Panc1 (cell line): ENCODE measurements at regions not wholly inside any gene's neighbourhood (a gene's known extent, or its start where the extent isn't known, plus 50 kb on each side); places are given as distances from the start of the nearest gene placed in this dataset.

Source experiments
- ATAC-seq: fragments of 200-7000 bp; cut with Tn5 transposase; 2 replicates; pipeline ENCODE4 v1.9.1; 2020; ENCODE audit warnings: mild to moderate bottlenecking, moderate library complexity
- BruUV-seq: library from RNA; stranded (reverse); fragments of 400-500 nt; replicated peaks from 2 replicates; lab custom pipeline; 2021; lab: Mats Ljungman, UMichigan
- CTCF ChIA-PET: fragments of 300-600 bp; sonication (Branson Sonifier 250); formaldehyde crosslinking; loops from one replicate; lab custom pipeline; 2022; ENCODE audit warnings: antibody characterized with exemption; lab: Charles Lee
- POLR2A ChIA-PET: fragments of 300-600 bp; sonication (Branson Sonifier 250); formaldehyde crosslinking; loops from one replicate; lab custom pipeline; 2022; ENCODE audit warnings: antibody characterized with exemption; lab: Charles Lee
- DNase-seq: peaks from one replicate; pipeline ENCODE4 v3.0.0-alpha.2; 2010; ENCODE audit warnings: low read depth, low spot score
- H3K27ac ChIP-seq: 2 replicates; pipeline ENCODE4 v1.5.1; 2011; ENCODE audit warnings: mild to moderate bottlenecking, low read length, inconsistent platforms
- H3K27me3 ChIP-seq: fragments of 200-500 bp; sonication (Bioruptor generic); 2 replicates; pipeline ENCODE4 v1.6.0; 2014; ENCODE audit warnings: low read length, inconsistent platforms; ENCODE audit not compliant: control insufficient read depth, insufficient read depth
- H3K36me3 ChIP-seq: fragments of 200-500 bp; sonication (Bioruptor generic); 2 replicates; pipeline ENCODE4 v1.5.1; 2014; ENCODE audit warnings: inconsistent platforms, mild to moderate bottlenecking, low read length, moderate library complexity; ENCODE audit not compliant: control insufficient read depth, insufficient read depth
- H3K4me1 ChIP-seq: 2 replicates; pipeline ENCODE4 v1.5.1; 2011; ENCODE audit warnings: inconsistent platforms, mild to moderate bottlenecking, low read length, moderate library complexity; ENCODE audit not compliant: control insufficient read depth, insufficient read depth
- H3K4me3 ChIP-seq, 2 experiments: 2 replicates each; pipeline ENCODE4 v1.5.1; 2011 to 2012; ENCODE audit warnings: low read depth in 2 of 2, low read length in 2 of 2, mild to moderate bottlenecking in 2 of 2, inconsistent platforms in 1 of 2, moderate library complexity in 1 of 2
- H3K9me3 ChIP-seq: fragments of 200-500 bp; sonication (Bioruptor generic); 2 replicates; pipeline ENCODE4 v1.5.1; 2014; ENCODE audit warnings: low read depth, mild to moderate bottlenecking, inconsistent platforms, low read length, moderate library complexity; ENCODE audit not compliant: control insufficient read depth, insufficient read depth
- CTCF ChIP-seq: fragments of 450-650 bp; IDR thresholded peaks from 2 replicates; pipeline ENCODE4 v1.5.1; 2017; ENCODE audit warnings: mild to moderate bottlenecking
- POLR2AphosphoS5 ChIP-seq: IDR thresholded peaks from 2 replicates; pipeline ENCODE4 v1.6.1; 2012; ENCODE audit warnings: mild to moderate bottlenecking, low read depth, low read length, moderate library complexity
- REST ChIP-seq, 2 experiments: IDR thresholded peaks; 2 replicates each; pipeline ENCODE4 v1.6.1; 2011 to 2012; ENCODE audit warnings: low read depth in 2 of 2, control low read depth in 1 of 2, low read length in 1 of 2, mild to moderate bottlenecking in 1 of 2, moderate library complexity in 1 of 2; ENCODE audit not compliant: insufficient read depth in 1 of 2
- SIN3A ChIP-seq: IDR thresholded peaks from 2 replicates; pipeline ENCODE4 v1.6.1; 2012; ENCODE audit warnings: low read depth, mild to moderate bottlenecking, low read length, moderate library complexity, borderline replicate concordance; ENCODE audit not compliant: insufficient read depth
- TCF7L2 ChIP-seq: IDR thresholded peaks from 2 replicates; pipeline ENCODE4 v1.6.1; 2011; ENCODE audit warnings: mild to moderate bottlenecking, low read depth, low read length, inconsistent platforms
- in situ Hi-C: cut with HindIII; loops from 2 replicates; pipeline ENCODE4 v1.10.0; 2016; ENCODE audit warnings: low sequenced_read_pairs, low pct_unique_long_range_greater_than_20kb
- intact Hi-C: fragments of 100-400 bp; cut with micrococcal nuclease; formaldehyde crosslinking; loops from one replicate; pipeline ENCODE4 v1.10.0; 2022; ENCODE audit not compliant: unreplicated experiment

- intact Hi-C loops (no loop called here), in situ Hi-C loops (no loop called here)
- Histone ChIP-seq H3K4me1 (no peaks in the 10 kb centered on the region), H3K9me3 (no peaks in the 10 kb centered on the region), H3K36me3 (no peaks in the 10 kb centered on the region), H3K4me3 (no peak overlapping the region), H3K27ac (no peak overlapping the region), H3K27me3 (0 out of 2 replicates have a peak, but pooled peaks cover 3% of the 10 kb centered on the region)
- ChIA-PET CTCF (no interaction called here), POLR2A (no interaction called here)
- ATAC-seq (no peak), DNase-seq (no peak)
- BruUV-seq: no TSS peak
- no peak for TF ChIP-seq SIN3A
- no peak for TF ChIP-seq POLR2AphosphoS5
- TF ChIP-seq CTCF: no peak
- no peak for TF ChIP-seq REST (IDR thresholded peaks at IDR 0.05; ENCODE audit: insufficient read depth in 1 of 2, low read depth in 2 of 2, low read length in 1 of 2)
- no peak for TF ChIP-seq TCF7L2
Observed at GRCh38 chr5:72569408-72569944, 62.3 kb upstream of the ZNF366 start.

GRCh38 chr5:72566746-72567145 lies 59.5 kb upstream of the ZNF366 start:
- intact Hi-C loops: no loop called here
- POLR2A ChIA-PET: no interaction called here

More at GRCh38 chr5:72566746-72567145, 59.5 kb upstream of the ZNF366 start:
- TF ChIP-seq TCF7L2 (no peak), POLR2AphosphoS5 (no peak), REST (IDR thresholded peaks at IDR 0.05; ENCODE audit: insufficient read depth in 1 of 2, low read depth in 2 of 2, low read length in 1 of 2) (no peak), SIN3A (no peak), CTCF (no peak)
- Histone ChIP-seq H3K27ac (no peak overlapping the region), H3K9me3 (no peaks in the 10 kb centered on the region), H3K27me3 (0 out of 2 replicates have a peak, but pooled peaks cover 3% of the 10 kb centered on the region), H3K4me3 (no peak overlapping the region), H3K36me3 (no peaks in the 10 kb centered on the region), H3K4me1 (no peaks in the 10 kb centered on the region)
- DNase-seq (no peak), ATAC-seq (no peak)
- BruUV-seq: no TSS peak
- CTCF ChIA-PET: no interaction called here
- in situ Hi-C loops: no loop called here
